K562 (cell line): ENCODE measurements at regions not wholly inside any gene's neighbourhood (a gene's known extent, or its start where the extent isn't known, plus 50 kb on each side); places are given as distances from the start of the nearest gene placed in this dataset.

Source experiments
- ATAC-seq: fragments of 200-7000 bp; cut with Tn5 transposase; 3 replicates; pipeline ENCODE4 v1.9.1; 2020; ENCODE audit warnings: moderate library complexity
- BruUV-seq: library from RNA; stranded (reverse); fragments of 400-500 nt; replicated peaks from 2 replicates; lab custom pipeline; 2021; lab: Mats Ljungman, UMichigan
- CTCF ChIA-PET: fragments of 300-600 bp; formaldehyde crosslinking; extraction: SDS; loops from one replicate; lab custom pipeline; 2021; ENCODE audit warnings: low intra/inter-chr PET ratio; lab: Yijun Ruan, JAX
- POLR2A ChIA-PET: fragments of 300-600, 350-650 bp; sonication (Branson Sonifier 250); formaldehyde crosslinking; extraction: SDS; loops from one replicate; lab custom pipeline; 2021; ENCODE audit warnings: antibody characterized with exemption, inconsistent platforms; lab: Yijun Ruan, JAX
- DNase-seq, 4 experiments: peaks; one replicate each; pipeline versions ENCODE4 v3.0.0 to v3.0.0-alpha.2; 2011 to 2018; ENCODE audit warnings: low spot score in 3 of 4, mixed read lengths in 3 of 4; ENCODE audit errors: extremely low read depth in 1 of 4
- FAIRE-seq: peaks from 2 replicates; lab custom pipeline; 2011; peaks lifted over from hg19 to GRCh38; lab: Jason Lieb, UNC
- H2AFZ ChIP-seq: 2 replicates; pipeline ENCODE4 v1.6.0; 2011; ENCODE audit warnings: low read depth, low read length, control low read depth, inconsistent platforms
- H3K27ac ChIP-seq: fragments of 200-600 bp; 3 replicates; pipeline ENCODE4 v1.8.0; 2011; ENCODE audit warnings: low read depth, mild to moderate bottlenecking, control low read depth, inconsistent platforms, low read length, moderate library complexity, mixed read lengths; ENCODE audit errors: extremely low read depth
- H3K27me3 ChIP-seq, 2 experiments: fragments of 300-600 bp in 1 of 2; 2 replicates in 1 of 2; 3 replicates in 1 of 2; pipeline versions ENCODE4 v1.6.0 to v1.8.0; 2011; ENCODE audit warnings: inconsistent platforms in 2 of 2, low read length in 2 of 2, mild to moderate bottlenecking in 1 of 2, mixed read lengths in 1 of 2, moderate library complexity in 1 of 2; ENCODE audit not compliant: control insufficient read depth in 2 of 2, insufficient read depth in 2 of 2
- H3K36me3 ChIP-seq: fragments of 300-600 bp; 3 replicates; pipeline ENCODE4 v1.8.0; 2011; ENCODE audit warnings: mild to moderate bottlenecking, low read length, inconsistent platforms; ENCODE audit not compliant: control insufficient read depth, insufficient read depth
- H3K4me1 ChIP-seq, 2 experiments: fragments of 200-600 bp in 1 of 2; replicated peaks in 1 of 2; 2 replicates in 1 of 2; 3 replicates in 1 of 2; pipeline versions ENCODE4 v1.5.1 to v1.8.0; 2011; ENCODE audit warnings: inconsistent platforms in 2 of 2, low read length in 2 of 2, mild to moderate bottlenecking in 1 of 2, mixed read lengths in 1 of 2, moderate library complexity in 1 of 2; ENCODE audit not compliant: control insufficient read depth in 2 of 2, insufficient read depth in 2 of 2
- H3K4me2 ChIP-seq: 2 replicates; pipeline ENCODE4 v1.6.1; 2011; ENCODE audit warnings: low read length, control low read depth, inconsistent platforms, mixed read lengths; ENCODE audit not compliant: insufficient read depth
- H3K4me3 ChIP-seq: fragments of 200-600 bp; sonication (generic), shearing (Covaris generic); 2 replicates; pipeline ENCODE4 v1.5.1; 2016; ENCODE audit warnings: control low read depth, inconsistent platforms
- H3K79me2 ChIP-seq: fragments of 200-600 bp; 3 replicates; pipeline ENCODE4 v1.8.0; 2011; ENCODE audit warnings: low read length, inconsistent platforms; ENCODE audit not compliant: control insufficient read depth, insufficient read depth
- H3K9ac ChIP-seq, 2 experiments: 2 replicates each; pipeline versions ENCODE4 v1.6.0 to v1.6.1; 2011; ENCODE audit warnings: low read depth in 2 of 2, low read length in 2 of 2, control low read depth in 1 of 2, inconsistent platforms in 1 of 2, mild to moderate bottlenecking in 1 of 2, mixed read lengths in 1 of 2; ENCODE audit not compliant: insufficient read depth in 1 of 2
- H3K9me1 ChIP-seq: one replicate; pipeline ENCODE4 v1.6.0; 2011; ENCODE audit warnings: inconsistent platforms, mild to moderate bottlenecking, low read length, moderate library complexity; ENCODE audit not compliant: control insufficient read depth, insufficient read depth
- H3K9me3 ChIP-seq: replicated peaks from 2 replicates; pipeline ENCODE4 v1.5.1; 2011; ENCODE audit warnings: low read depth, low read length, inconsistent platforms; ENCODE audit not compliant: control insufficient read depth, insufficient read depth
- H4K20me1 ChIP-seq: replicated peaks from 2 replicates; pipeline ENCODE4 v1.6.1; 2011; ENCODE audit warnings: low read length, inconsistent platforms, mixed read lengths; ENCODE audit not compliant: control insufficient read depth, insufficient read depth
- ATF4 ChIP-seq: fragments of 450-650 bp; formaldehyde crosslinking; IDR thresholded peaks from 2 replicates; pipeline ENCODE4 v1.4.0; 2022; ENCODE audit warnings: mild to moderate bottlenecking, moderate library complexity
- BACH1 ChIP-seq: fragments of 200-800 bp; sonication (Bioruptor generic); IDR thresholded peaks from 2 replicates; pipeline ENCODE4 v1.6.1; 2016; ENCODE audit warnings: missing genetic modification characterization, missing compliant biosample characterization
- BMI1 ChIP-seq: fragments of 150-350 bp; IDR thresholded peaks from 2 replicates; pipeline ENCODE4 v1.6.1; 2014; ENCODE audit warnings: low read length
- CBX1 ChIP-seq: sonication (generic); IDR thresholded peaks from 2 replicates; pipeline ENCODE4 v1.6.1; 2016; ENCODE audit warnings: antibody characterized with exemption, low read depth, mild to moderate bottlenecking
- CBX2 ChIP-seq: fragments of 200-600 bp; sonication (generic); IDR thresholded peaks from one replicate; pipeline ENCODE4 v1.6.1; 2012; ENCODE audit warnings: mild to moderate bottlenecking, low read length, inconsistent platforms; ENCODE audit not compliant: insufficient read depth, poor library complexity, severe bottlenecking
- CSDE1 ChIP-seq, 2 experiments: fragments of 450-650 bp; IDR thresholded peaks; 2 replicates each; pipeline ENCODE4 v1.6.1; 2016; ENCODE audit warnings: mild to moderate bottlenecking in 1 of 2
- ELF4 ChIP-seq: fragments of 450-650 bp; formaldehyde crosslinking; IDR thresholded peaks from 2 replicates; pipeline ENCODE4 v1.4.0; 2022; ENCODE audit warnings: missing genetic modification characterization
- HDAC3 ChIP-seq: fragments of 450-650 bp; IDR thresholded peaks from 2 replicates; pipeline ENCODE4 v1.6.1; 2018; ENCODE audit warnings: borderline replicate concordance, mild to moderate bottlenecking, moderate library complexity; ENCODE audit not compliant: partially characterized antibody
- HMGXB4 ChIP-seq: sonication (generic); formaldehyde crosslinking; IDR thresholded peaks from 2 replicates; pipeline ENCODE4 v1.8.1; 2023; ENCODE audit warnings: mild to moderate bottlenecking, missing genetic modification reagents
- HNRNPL ChIP-seq: fragments of 200-400 bp; formaldehyde crosslinking; IDR thresholded peaks from 2 replicates; pipeline ENCODE4 v1.6.1; 2017; ENCODE audit warnings: low read depth, mild to moderate bottlenecking, low read length
- KDM4B ChIP-seq, 2 experiments: fragments of 450-650 bp in 1 of 2; sonication (generic) in 1 of 2; IDR thresholded peaks; 2 replicates each; pipeline ENCODE4 v1.6.1; 2016 to 2017; ENCODE audit warnings: borderline replicate concordance in 2 of 2, antibody characterized with exemption in 1 of 2, low read depth in 1 of 2, mild to moderate bottlenecking in 1 of 2
- MAX ChIP-seq: sonication (generic); formaldehyde crosslinking; IDR thresholded peaks from 2 replicates; pipeline ENCODE4 v1.9.0; 2022; ENCODE audit warnings: mild to moderate bottlenecking, missing genetic modification reagents
- MCM5 ChIP-seq: fragments of 450-650 bp; IDR thresholded peaks from 2 replicates; pipeline ENCODE4 v1.6.1; 2016; ENCODE audit warnings: low read depth
- NFE2L1 ChIP-seq: fragments of 450-650 bp; IDR thresholded peaks from 2 replicates; pipeline ENCODE4 v1.6.1; 2016; ENCODE audit warnings: missing genetic modification characterization, low read depth, mild to moderate bottlenecking, missing compliant biosample characterization, moderate library complexity, borderline replicate concordance
- NONO ChIP-seq, 2 experiments: fragments of 200-400 bp in 1 of 2; fragments of 450-650 bp in 1 of 2; formaldehyde crosslinking in 1 of 2; IDR thresholded peaks; 2 replicates each; pipeline ENCODE4 v1.6.1; 2017; ENCODE audit warnings: low read depth in 2 of 2, mild to moderate bottlenecking in 2 of 2, moderate library complexity in 2 of 2, low read length in 1 of 2
- SAFB ChIP-seq: fragments of 200-400 bp; formaldehyde crosslinking; IDR thresholded peaks from 2 replicates; pipeline ENCODE4 v1.6.1; 2017; ENCODE audit warnings: low read depth, low read length, borderline replicate concordance
- ZNF778 ChIP-seq: fragments of 450-650 bp; formaldehyde crosslinking; IDR thresholded peaks from 2 replicates; pipeline ENCODE4 v1.4.0; 2020; ENCODE audit warnings: mild to moderate bottlenecking, moderate library complexity
- WGBS: fragments of 100-300 bp; shearing (Covaris generic); methylation state at CpG from one replicate; pipeline ENCODE4 v1.1.6; 2016; ENCODE audit warnings: low coverage, mixed read lengths; ENCODE audit not compliant: insufficient coverage; ENCODE audit errors: missing lambda C conversion rate; 5-methylcytosine and 5-hydroxymethylcytosine counted together
- in situ Hi-C: fragments of 300-500 bp; cut with MboI; formaldehyde crosslinking; loops from 4 replicates; pipeline ENCODE4 v1.15.0; 2018; ENCODE audit warnings: inconsistent platforms, mixed read lengths
- intact Hi-C: fragments of 100-400 bp; cut with micrococcal nuclease; formaldehyde crosslinking; loops from 2 replicates; pipeline ENCODE4 v1.14.2; 2022

- TF ChIP-seq NONO (IDR thresholded peaks at IDR 0.05; ENCODE audit: low read depth in 2 of 2, low read length in 1 of 2) = no peak
- TF ChIP-seq HMGXB4 (CRISPR knock-in tag) = no peak
- TF ChIP-seq ELF4 (CRISPR knock-in tag) = no peak
- TF ChIP-seq MCM5 = no peak
Observed at GRCh38 chr2:16588565-16588964, 77.1 kb downstream of the CYRIA start (continued).

- DNase-seq (no peak), FAIRE-seq (no peak), ATAC-seq (no peak)
- intact Hi-C loops = no loop called here
- Histone ChIP-seq H3K4me3 (no peak overlapping the region), H3K4me2 (no peak overlapping the region), H3K9me1 (no peaks in the 10 kb centered on the region), H4K20me1 (no peaks in the 10 kb centered on the region), H3K4me1 (no peaks in the 10 kb centered on the region), H3K9me3 (no peaks in the 10 kb centered on the region), H3K79me2 (no peaks in the 10 kb centered on the region), H3K27ac (no peak overlapping the region), H3K27me3 (no peaks in the 10 kb centered on the region), H3K36me3 (no peaks in the 10 kb centered on the region), H3K9ac (no peak overlapping the region), H2AFZ (no peak overlapping the region)
- TF ChIP-seq CBX2 (no peak), ATF4 (no peak), BMI1 (no peak), CBX1 (no peak), NFE2L1 (tag) (no peak), CSDE1 (IDR thresholded peaks at IDR 0.05) (no peak), KDM4B (IDR thresholded peaks at IDR 0.05; ENCODE audit: borderline replicate concordance in 2 of 2, low read depth in 1 of 2) (no peak), SAFB (no peak), MAX (CRISPR knock-in tag) (no peak), HNRNPL (no peak), HDAC3 (no peak), ZNF778 (CRISPR knock-in tag) (no peak), BACH1 (tag) (no peak)
- in situ Hi-C loops = no loop called here
- 1% methylated on average over 4 of the region's 4 CpGs for WGBS
- POLR2A ChIA-PET = interaction anchor here (0.6 kb wide), 1 partner anchor 644 kb away, joined by 3 read pairs; no protein-coding TSS in a partner anchor
- no TSS peak for BruUV-seq
- CTCF ChIA-PET = no interaction called here
Observed at GRCh38 chr2:16587601-16588000, 78.0 kb downstream of the CYRIA start.
